ENCODE measurements at regions not wholly inside any gene's neighbourhood (a gene's known extent, or its start where the extent isn't known, plus 50 kb on each side); places are given as distances from the start of the nearest gene placed in this dataset.

GRCh38 chr10:131773370-131774343, 127.2 kb upstream of the PPP2R2D start:
- H3K4me1 Mint-ChIP-seq (ENCODE audit: low read depth), result no peaks in the 10 kb centered on the region
- H3K27ac Mint-ChIP-seq, result no peak overlapping the region
- H3K4me3 Mint-ChIP-seq, result no peak overlapping the region
- intact Hi-C loops (cut with micrococcal nuclease), result no loop called here
- H3K9me3 Mint-ChIP-seq, result peaks cover 37% of the 10 kb centered on the region
- no peaks in the 10 kb centered on the region for H3K27me3 Mint-ChIP-seq
- no peaks in the 10 kb centered on the region for H3K36me3 Mint-ChIP-seq (ENCODE audit: low read depth)

DNA sequence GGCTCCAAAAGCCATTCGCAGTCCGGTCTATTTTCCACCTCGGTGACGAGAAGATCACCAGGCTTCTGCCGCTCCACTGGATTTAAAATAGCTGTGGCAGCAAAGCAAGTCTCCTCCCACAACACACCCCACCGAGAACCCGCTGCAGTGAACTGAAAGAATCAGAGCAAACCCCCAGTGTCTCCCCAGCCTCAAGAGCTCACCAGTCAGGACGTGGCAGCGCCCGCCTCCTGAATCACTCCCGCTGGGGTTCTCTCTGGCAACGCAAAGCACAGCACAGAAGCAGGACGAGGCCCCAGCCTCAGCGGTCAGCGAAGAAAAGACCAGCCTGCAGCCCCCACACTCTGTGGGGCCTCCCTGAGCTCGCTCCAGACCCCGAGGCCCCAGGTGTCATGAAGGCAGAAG, 126.1 kb upstream of the PPP2R2D start:
- H3K4me1 Mint-ChIP-seq (ENCODE audit: low read depth), result no peaks in the 10 kb centered on the region
- intact Hi-C loops (cut with micrococcal nuclease), result no loop called here
- no peak overlapping the region for H3K4me3 Mint-ChIP-seq
- H3K27me3 Mint-ChIP-seq, result no peaks in the 10 kb centered on the region
- H3K9me3 Mint-ChIP-seq, result peaks cover 47% of the 10 kb centered on the region
- no peak overlapping the region for H3K27ac Mint-ChIP-seq
- H3K36me3 Mint-ChIP-seq (ENCODE audit: low read depth), result no peaks in the 10 kb centered on the region

GRCh38 chr10:131775433-131775832, 125.4 kb upstream of the PPP2R2D start:
- H3K4me1 Mint-ChIP-seq (ENCODE audit: low read depth), result no peaks in the 10 kb centered on the region
- no peak overlapping the region for H3K4me3 Mint-ChIP-seq
- peaks cover 55% of the 10 kb centered on the region for H3K9me3 Mint-ChIP-seq
- H3K36me3 Mint-ChIP-seq (ENCODE audit: low read depth), result no peaks in the 10 kb centered on the region
- intact Hi-C loops (cut with micrococcal nuclease), result no loop called here
- no peaks in the 10 kb centered on the region for H3K27me3 Mint-ChIP-seq
- H3K27ac Mint-ChIP-seq, result no peak overlapping the region

DNA sequence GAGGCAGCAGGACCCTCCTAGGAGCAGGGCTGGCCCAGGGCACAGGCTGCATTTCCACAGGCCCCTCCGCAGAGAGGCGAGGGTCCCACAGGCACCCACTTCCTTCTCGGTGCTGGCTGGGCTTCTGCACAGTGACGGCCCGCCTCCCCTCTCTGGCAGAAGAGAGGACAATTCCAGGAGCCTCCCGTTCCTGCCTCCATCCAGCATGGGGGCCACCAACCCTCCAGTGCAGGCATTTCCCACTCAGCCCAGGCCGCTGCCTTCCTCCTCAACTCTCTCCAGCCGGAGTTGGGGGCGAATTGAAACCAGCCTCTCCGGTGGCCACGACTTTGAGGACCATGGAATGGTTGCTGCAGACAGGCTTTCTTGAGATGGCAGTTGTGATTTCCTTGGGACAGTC, 125.0 kb upstream of the PPP2R2D start:
- Mint-ChIP-seq H3K4me3 (no peak overlapping the region), H3K36me3 (ENCODE audit: low read depth) (no peaks in the 10 kb centered on the region), H3K27ac (no peak overlapping the region), H3K27me3 (no peaks in the 10 kb centered on the region), H3K9me3 (peaks cover 59% of the 10 kb centered on the region), H3K4me1 (ENCODE audit: low read depth) (no peaks in the 10 kb centered on the region)
- intact Hi-C loops (cut with micrococcal nuclease), result no loop called here

DNA sequence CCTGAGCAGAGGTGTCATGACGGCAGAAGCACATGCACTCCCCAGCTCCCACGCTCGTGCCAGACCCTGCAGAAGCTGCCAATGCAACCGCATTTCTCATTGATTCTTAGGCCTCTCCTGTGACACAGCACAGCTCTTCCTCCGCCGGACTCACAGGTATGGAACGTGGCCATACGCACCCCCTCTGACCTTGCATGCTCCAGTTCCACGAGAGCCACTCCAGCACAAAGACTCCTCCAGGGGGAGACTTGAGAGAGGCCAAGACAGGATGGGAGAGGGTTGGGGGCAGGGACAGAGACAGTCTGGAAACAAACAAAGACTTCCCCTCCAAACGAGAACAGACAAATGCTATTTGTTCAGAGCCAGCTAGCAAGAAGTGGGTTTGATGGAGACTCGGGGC, 124.3 kb upstream of the PPP2R2D start:
- Mint-ChIP-seq H3K4me3 (no peak overlapping the region), H3K9me3 (peaks cover 60% of the 10 kb centered on the region), H3K27me3 (no peaks in the 10 kb centered on the region), H3K27ac (no peak overlapping the region), H3K36me3 (ENCODE audit: low read depth) (no peaks in the 10 kb centered on the region), H3K4me1 (ENCODE audit: low read depth) (no peaks in the 10 kb centered on the region)
- intact Hi-C loops (cut with micrococcal nuclease), result no loop called here

DNA sequence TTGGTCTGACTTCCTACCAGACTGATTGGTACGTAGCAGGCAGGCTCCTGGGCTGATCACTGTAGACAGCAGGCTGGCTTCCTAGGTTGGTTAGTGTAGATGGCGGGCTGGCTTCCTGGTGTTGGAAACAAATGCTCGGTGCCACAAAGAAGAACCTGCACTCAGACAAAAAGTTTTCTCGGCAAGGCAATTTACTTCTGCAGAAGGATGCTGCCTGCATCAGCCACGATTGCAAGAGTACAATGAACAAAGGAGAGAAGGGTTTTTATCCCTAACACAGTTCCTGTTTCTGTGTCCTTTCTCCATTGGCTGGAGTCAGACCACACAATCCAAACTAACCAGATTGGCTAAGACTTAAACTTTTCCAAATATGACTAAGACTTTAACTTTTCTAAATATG, 123.6 kb upstream of the PPP2R2D start:
- H3K9me3 Mint-ChIP-seq, result peaks cover 60% of the 10 kb centered on the region
- intact Hi-C loops (cut with micrococcal nuclease), result no loop called here
- no peaks in the 10 kb centered on the region for H3K36me3 Mint-ChIP-seq (ENCODE audit: low read depth)

DNA sequence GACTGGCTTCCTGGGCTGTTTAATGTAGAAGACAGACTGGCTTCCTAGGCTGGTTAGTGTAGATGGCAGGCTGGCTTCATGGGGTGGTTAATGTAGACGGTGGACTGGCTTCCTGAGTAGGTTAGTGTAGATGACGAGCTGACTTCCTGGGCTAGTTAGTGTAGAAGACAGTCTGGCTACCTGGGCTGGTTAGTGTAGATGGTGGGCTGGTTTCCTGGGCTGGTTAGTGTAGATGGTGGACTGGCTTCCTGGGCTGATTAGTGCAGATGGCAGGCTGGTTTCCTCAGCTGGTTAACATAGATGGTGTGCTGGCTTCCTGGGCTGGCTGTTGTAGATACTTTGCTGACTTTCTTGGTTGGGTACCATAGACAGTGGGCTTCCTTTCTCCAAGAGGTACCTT, 122.9 kb upstream of the PPP2R2D start:
- H3K4me3 Mint-ChIP-seq, result no peak overlapping the region
- no peaks in the 10 kb centered on the region for H3K4me1 Mint-ChIP-seq (ENCODE audit: low read depth)
- no peak overlapping the region for H3K27ac Mint-ChIP-seq
- no peaks in the 10 kb centered on the region for H3K36me3 Mint-ChIP-seq (ENCODE audit: low read depth)
- intact Hi-C loops (cut with micrococcal nuclease), result no loop called here
- peaks cover 68% of the 10 kb centered on the region for H3K9me3 Mint-ChIP-seq
- H3K27me3 Mint-ChIP-seq, result no peaks in the 10 kb centered on the region

More for the DNA sequence above, 123.6 kb upstream of the PPP2R2D start:
- Mint-ChIP-seq H3K27me3 (no peaks in the 10 kb centered on the region), H3K27ac (no peak overlapping the region), H3K4me1 (ENCODE audit: low read depth) (no peaks in the 10 kb centered on the region), H3K4me3 (no peak overlapping the region)

GRCh38 chr10:131778385-131778784, 122.4 kb upstream of the PPP2R2D start:
- Mint-ChIP-seq H3K27ac (no peak overlapping the region), H3K9me3 (peaks cover 73% of the 10 kb centered on the region), H3K4me3 (no peak overlapping the region), H3K27me3 (no peaks in the 10 kb centered on the region), H3K4me1 (ENCODE audit: low read depth) (no peaks in the 10 kb centered on the region), H3K36me3 (ENCODE audit: low read depth) (no peaks in the 10 kb centered on the region)
- intact Hi-C loops (cut with micrococcal nuclease), result no loop called here

DNA sequence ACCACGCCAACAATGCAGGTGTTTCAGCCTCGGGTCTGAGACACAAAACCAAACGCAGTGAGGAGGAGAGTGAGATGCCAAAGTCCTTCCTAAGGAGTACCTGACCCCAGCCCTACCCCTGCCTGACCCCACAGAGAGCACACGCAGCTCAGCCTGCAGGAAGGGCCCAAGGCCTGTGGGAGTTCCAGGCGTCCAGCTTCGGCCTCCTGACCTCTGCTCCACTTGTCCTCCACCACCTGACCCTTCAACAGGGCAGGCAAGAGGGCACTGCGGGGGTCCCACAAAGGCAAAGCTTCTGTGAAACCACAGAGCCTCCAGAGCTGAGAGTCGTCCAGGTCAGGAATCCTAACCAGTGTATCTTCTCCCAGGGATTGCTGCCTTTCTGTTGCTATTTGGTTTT, 122.0 kb upstream of the PPP2R2D start:
- H3K36me3 Mint-ChIP-seq (ENCODE audit: low read depth), result no peaks in the 10 kb centered on the region
- H3K27me3 Mint-ChIP-seq, result no peaks in the 10 kb centered on the region
- H3K27ac Mint-ChIP-seq, result no peak overlapping the region
- no peak overlapping the region for H3K4me3 Mint-ChIP-seq
- no peaks in the 10 kb centered on the region for H3K4me1 Mint-ChIP-seq (ENCODE audit: low read depth)
- intact Hi-C loops (cut with micrococcal nuclease), result no loop called here
- peaks cover 73% of the 10 kb centered on the region for H3K9me3 Mint-ChIP-seq

GRCh38 chr10:131779661-131780394, 121.0 kb upstream of the PPP2R2D start:
- peaks cover 73% of the 10 kb centered on the region for H3K9me3 Mint-ChIP-seq
- H3K36me3 Mint-ChIP-seq (ENCODE audit: low read depth), result no peaks in the 10 kb centered on the region
- intact Hi-C loops (cut with micrococcal nuclease), result no loop called here
- H3K27ac Mint-ChIP-seq, result no peak overlapping the region
- no peaks in the 10 kb centered on the region for H3K27me3 Mint-ChIP-seq
- no peak overlapping the region for H3K4me3 Mint-ChIP-seq
- no peaks in the 10 kb centered on the region for H3K4me1 Mint-ChIP-seq (ENCODE audit: low read depth)

GRCh38 chr10:131781076-131781475, 119.7 kb upstream of the PPP2R2D start:
- peaks cover 62% of the 10 kb centered on the region for H3K9me3 Mint-ChIP-seq
- no peak overlapping the region for H3K27ac Mint-ChIP-seq
- intact Hi-C loops (cut with micrococcal nuclease), result no loop called here
- no peak overlapping the region for H3K4me3 Mint-ChIP-seq
- H3K4me1 Mint-ChIP-seq (ENCODE audit: low read depth), result no peaks in the 10 kb centered on the region
- no peaks in the 10 kb centered on the region for H3K27me3 Mint-ChIP-seq
- no peaks in the 10 kb centered on the region for H3K36me3 Mint-ChIP-seq (ENCODE audit: low read depth)

GRCh38 chr10:131781791-131782190, 119.0 kb upstream of the PPP2R2D start:
- Mint-ChIP-seq H3K27ac (no peak overlapping the region), H3K9me3 (peaks cover 54% of the 10 kb centered on the region), H3K36me3 (ENCODE audit: low read depth) (no peaks in the 10 kb centered on the region), H3K4me3 (no peak overlapping the region), H3K27me3 (no peaks in the 10 kb centered on the region), H3K4me1 (ENCODE audit: low read depth) (no peaks in the 10 kb centered on the region)
- intact Hi-C loops (cut with micrococcal nuclease), result no loop called here

DNA sequence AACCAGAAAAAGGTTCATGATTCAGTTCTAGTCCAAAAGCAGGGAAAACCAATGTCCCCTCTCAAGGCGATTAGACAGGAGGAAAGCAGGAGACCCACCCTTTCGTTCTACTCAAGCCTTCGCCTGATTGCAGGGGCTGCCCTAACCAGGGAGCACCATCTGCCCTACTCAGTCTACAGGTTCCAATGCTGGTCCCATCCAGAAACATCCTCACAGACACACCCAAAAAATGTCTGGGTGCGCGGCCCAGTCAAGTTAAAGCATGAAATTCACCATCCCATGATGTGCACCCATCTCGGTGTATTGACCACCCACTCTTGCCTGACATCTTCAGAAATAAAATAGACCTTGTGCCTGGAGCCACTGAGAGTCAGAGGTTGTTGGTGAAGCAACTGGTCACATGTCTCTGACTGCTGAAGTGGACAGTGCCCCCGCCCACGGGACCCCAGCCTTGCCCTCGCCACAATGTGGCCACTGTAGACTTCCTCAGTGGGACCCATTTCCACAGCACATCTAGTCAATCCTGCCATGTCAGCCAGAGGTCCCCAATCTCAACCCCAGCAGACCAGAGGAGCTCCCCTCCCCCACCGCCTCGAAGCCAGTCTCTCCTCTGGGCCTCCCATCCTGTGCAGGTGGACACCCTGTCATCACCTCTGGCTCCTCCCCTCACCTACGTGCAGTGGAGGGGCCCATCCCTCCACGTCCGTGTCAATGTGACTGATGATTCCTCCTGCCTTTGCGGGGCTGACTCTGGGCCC, 116.3 kb upstream of the PPP2R2D start:
- no peak overlapping the region for H3K27ac Mint-ChIP-seq
- peaks cover 27% of the 10 kb centered on the region for H3K9me3 Mint-ChIP-seq
- intact Hi-C loops (cut with micrococcal nuclease), result no loop called here
- no peak overlapping the region for H3K4me3 Mint-ChIP-seq
- no peaks in the 10 kb centered on the region for H3K27me3 Mint-ChIP-seq
- H3K4me1 Mint-ChIP-seq (ENCODE audit: low read depth), result no peaks in the 10 kb centered on the region
- no peaks in the 10 kb centered on the region for H3K36me3 Mint-ChIP-seq (ENCODE audit: low read depth)

DNA sequence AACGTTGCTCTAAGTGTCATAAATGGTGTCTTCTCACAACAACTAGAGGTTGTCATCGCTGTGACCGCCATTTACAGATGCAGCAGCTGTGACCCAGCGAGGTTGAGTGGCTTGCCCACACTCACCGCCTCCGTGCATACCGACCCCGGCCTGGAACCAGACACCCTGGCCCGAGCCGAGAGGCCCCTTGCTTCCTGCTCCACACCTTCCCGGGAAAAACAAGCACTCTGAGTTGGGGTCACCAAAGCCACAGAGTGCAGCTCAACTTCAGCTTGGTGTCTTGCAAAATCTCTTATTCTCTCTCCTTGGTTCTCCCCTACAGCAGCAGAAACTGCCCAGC, 115.7 kb upstream of the PPP2R2D start:
- Mint-ChIP-seq H3K27me3 (no peaks in the 10 kb centered on the region), H3K27ac (no peak overlapping the region), H3K36me3 (ENCODE audit: low read depth) (no peaks in the 10 kb centered on the region), H3K9me3 (peaks cover 21% of the 10 kb centered on the region), H3K4me3 (no peak overlapping the region), H3K4me1 (ENCODE audit: low read depth) (no peaks in the 10 kb centered on the region)
- intact Hi-C loops (cut with micrococcal nuclease), result no loop called here

Measured in dendritic cell treated with granulocyte-macrophage colony-stimulating factor and Interleukin-4, amounts not matched to agents 40 ng/mL and 50 ng/mL, for 4 days (primary cell).